Natural killer cell (primary cell): ENCODE measurements at regions not wholly inside any gene's neighbourhood (a gene's known extent, or its start where the extent isn't known, plus 50 kb on each side); places are given as distances from the start of the nearest gene placed in this dataset.

Source experiments
- ATAC-seq, 3 donors: fragments of 150-1000 bp in 2 of 3; fragments of 200-7000 bp in 1 of 3; cut with Tn5 transposase; 1 replicate in 1 of 3; 2 replicates in 2 of 3; pipeline ENCODE4 v1.10.0; 2021; ENCODE audit warnings: mild to moderate bottlenecking in 2 of 3, moderate library complexity in 2 of 3
- DNase-seq, 2 donors: peaks; one replicate each; pipeline versions ENCODE4 v3.0.0 to v3.0.0-alpha.2; 2013 to 2021; ENCODE audit warnings: mixed read lengths in 1 of 2
- H3K27ac ChIP-seq: one replicate; pipeline ENCODE4 v1.5.1; 2013; ENCODE audit warnings: mild to moderate bottlenecking, low read length
- H3K27me3 ChIP-seq: one replicate; pipeline ENCODE4 v1.6.1; 2013; ENCODE audit warnings: low read length; ENCODE audit not compliant: control insufficient read depth, insufficient read depth
- H3K36me3 ChIP-seq: one replicate; pipeline ENCODE4 v1.6.1; 2013; ENCODE audit warnings: low read length; ENCODE audit not compliant: control insufficient read depth, insufficient read depth
- H3K4me1 ChIP-seq: one replicate; pipeline ENCODE4 v1.6.1; 2013; ENCODE audit warnings: low read length; ENCODE audit not compliant: control insufficient read depth, insufficient read depth
- H3K4me3 ChIP-seq: one replicate; pipeline ENCODE4 v1.5.1; 2013; ENCODE audit warnings: low read length
- H3K9me3 ChIP-seq: one replicate; pipeline ENCODE4 v1.6.1; 2013; ENCODE audit warnings: low read length; ENCODE audit not compliant: control insufficient read depth, insufficient read depth
- H3K27ac Mint-ChIP-seq, 2 donors: one replicate each; pipeline ENCODE4 v1.8.0; 2022; ENCODE audit warnings: mild to moderate bottlenecking in 2 of 2, mixed read lengths in 2 of 2, moderate library complexity in 1 of 2
- H3K27me3 Mint-ChIP-seq, 2 donors: one replicate each; pipeline ENCODE4 v1.8.0; 2022; ENCODE audit warnings: low read depth in 2 of 2, mixed read lengths in 2 of 2
- H3K36me3 Mint-ChIP-seq: one replicate; pipeline ENCODE4 v1.8.0; 2022; ENCODE audit warnings: mixed read lengths
- H3K4me1 Mint-ChIP-seq, 2 donors: one replicate each; pipeline ENCODE4 v1.8.0; 2022; ENCODE audit warnings: mixed read lengths in 2 of 2
- H3K4me3 Mint-ChIP-seq: one replicate; pipeline ENCODE4 v1.8.0; 2022; ENCODE audit warnings: mild to moderate bottlenecking, moderate library complexity, mixed read lengths
- H3K9me3 Mint-ChIP-seq, 2 donors: one replicate each; pipeline ENCODE4 v1.8.0; 2022; ENCODE audit warnings: mixed read lengths in 2 of 2
- WGBS: methylation state at CpG from one replicate; pipeline ENCODE4 v1.1.7; 2013; ENCODE audit warnings: missing lambda C conversion rate; ENCODE audit not compliant: insufficient coverage; 5-methylcytosine and 5-hydroxymethylcytosine counted together
- intact Hi-C: fragments of 100-400 bp; cut with micrococcal nuclease; formaldehyde crosslinking; loops from one replicate; pipeline ENCODE4 v1.14.2; 2022
- TF ChIP-seq, protein P1 (sequence below): fragments of 200-600 bp; IDR thresholded peaks from one replicate; pipeline ENCODE4 v1.8.0; 2022; ENCODE audit warnings: antibody characterized with exemption

- Mint-ChIP-seq H3K36me3 (no peaks in the 10 kb centered on the region), H3K27ac (no peak overlapping the region), H3K27me3 (peaks cover 0 to 10% of the 10 kb centered on the region in 2 donors), H3K4me3 (peak overlapping the region; percentile 82), H3K4me1 (peaks cover 34 to 40% of the 10 kb centered on the region in 2 donors), H3K9me3 (no peaks in the 10 kb centered on the region)
- intact Hi-C loops, result no loop called here
- ATAC-seq (no peak), DNase-seq (no peak)
- no peaks in the 10 kb centered on the region for H3K36me3 ChIP-seq
- H3K4me1 ChIP-seq, result peaks cover 58% of the 10 kb centered on the region
- TF ChIP-seq, protein P1, sequence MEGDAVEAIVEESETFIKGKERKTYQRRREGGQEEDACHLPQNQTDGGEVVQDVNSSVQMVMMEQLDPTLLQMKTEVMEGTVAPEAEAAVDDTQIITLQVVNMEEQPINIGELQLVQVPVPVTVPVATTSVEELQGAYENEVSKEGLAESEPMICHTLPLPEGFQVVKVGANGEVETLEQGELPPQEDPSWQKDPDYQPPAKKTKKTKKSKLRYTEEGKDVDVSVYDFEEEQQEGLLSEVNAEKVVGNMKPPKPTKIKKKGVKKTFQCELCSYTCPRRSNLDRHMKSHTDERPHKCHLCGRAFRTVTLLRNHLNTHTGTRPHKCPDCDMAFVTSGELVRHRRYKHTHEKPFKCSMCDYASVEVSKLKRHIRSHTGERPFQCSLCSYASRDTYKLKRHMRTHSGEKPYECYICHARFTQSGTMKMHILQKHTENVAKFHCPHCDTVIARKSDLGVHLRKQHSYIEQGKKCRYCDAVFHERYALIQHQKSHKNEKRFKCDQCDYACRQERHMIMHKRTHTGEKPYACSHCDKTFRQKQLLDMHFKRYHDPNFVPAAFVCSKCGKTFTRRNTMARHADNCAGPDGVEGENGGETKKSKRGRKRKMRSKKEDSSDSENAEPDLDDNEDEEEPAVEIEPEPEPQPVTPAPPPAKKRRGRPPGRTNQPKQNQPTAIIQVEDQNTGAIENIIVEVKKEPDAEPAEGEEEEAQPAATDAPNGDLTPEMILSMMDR, result no peak
- no peak overlapping the region for H3K27ac ChIP-seq
- WGBS, result 87% methylated on average over 8 of the region's 8 CpGs
- peaks cover 6% of the 10 kb centered on the region for H3K9me3 ChIP-seq
- H3K4me3 ChIP-seq, result no peak overlapping the region
- no peaks in the 10 kb centered on the region for H3K27me3 ChIP-seq
These were observed 681.5 kb downstream of the MATN1 start for GRCh38 chr1:30041741-30042437.

- ATAC-seq (no peak), DNase-seq (no peak)
- H3K9me3 ChIP-seq, result peaks cover 6% of the 10 kb centered on the region
- Mint-ChIP-seq H3K27me3 (peaks cover 0 to 10% of the 10 kb centered on the region in 2 donors), H3K4me1 (peaks cover 34 to 40% of the 10 kb centered on the region in 2 donors), H3K4me3 (no peak overlapping the region), H3K27ac (no peak overlapping the region), H3K36me3 (no peaks in the 10 kb centered on the region), H3K9me3 (no peaks in the 10 kb centered on the region)
- H3K4me3 ChIP-seq, result no peak overlapping the region
- H3K36me3 ChIP-seq, result no peaks in the 10 kb centered on the region
- intact Hi-C loops, result no loop called here
- H3K27ac ChIP-seq, result no peak overlapping the region
- WGBS, result 89% methylated on average over 8 of the region's 8 CpGs
- no peaks in the 10 kb centered on the region for H3K27me3 ChIP-seq
- TF ChIP-seq, protein P1, result no peak
- H3K4me1 ChIP-seq, result peaks cover 49% of the 10 kb centered on the region
These were observed 683.0 kb downstream of the MATN1 start for GRCh38 chr1:30040081-30041019.

DNA sequence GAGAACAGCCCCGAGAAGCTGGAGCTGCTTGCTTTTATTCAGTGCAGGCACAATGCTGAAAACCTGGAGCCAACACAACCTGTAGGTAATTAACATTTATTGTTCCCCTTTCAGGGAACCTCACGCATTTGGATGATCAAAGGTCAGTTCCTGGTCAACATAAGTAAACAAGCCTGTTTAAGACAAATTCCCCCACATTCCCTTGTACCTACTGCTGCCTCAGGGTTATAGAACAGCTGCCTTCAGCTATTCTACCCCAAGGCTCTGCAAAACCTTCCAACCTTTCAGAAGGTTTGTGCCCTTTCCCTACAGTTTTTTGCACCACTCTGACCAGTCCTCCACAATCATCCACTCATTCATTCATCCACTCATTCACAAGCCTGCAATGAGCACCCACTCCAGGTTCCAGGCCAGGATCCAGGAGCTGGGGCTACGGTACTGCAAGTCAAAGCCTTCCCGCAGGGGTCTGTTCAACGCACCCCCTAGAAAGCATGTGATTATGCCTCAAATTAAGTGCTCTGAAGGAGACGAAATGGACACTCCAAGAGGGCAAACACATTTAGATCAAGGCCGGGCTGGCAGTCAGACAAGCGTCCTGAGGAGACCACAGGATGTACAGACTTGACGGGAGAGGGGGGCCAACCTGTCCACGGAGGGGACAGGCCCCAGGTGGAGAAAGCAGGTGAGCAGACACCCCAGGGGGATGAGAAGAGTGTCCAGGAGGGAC is 683.9 kb downstream of the MATN1 start:
- Mint-ChIP-seq H3K27ac (no peak overlapping the region), H3K9me3 (no peaks in the 10 kb centered on the region), H3K4me3 (no peak overlapping the region), H3K27me3 (peaks cover 0 to 12% of the 10 kb centered on the region in 2 donors), H3K4me1 (peaks cover 27 to 33% of the 10 kb centered on the region in 2 donors), H3K36me3 (no peaks in the 10 kb centered on the region)
- intact Hi-C loops, result no loop called here
- TF ChIP-seq, protein P1, result no peak
- WGBS, result 84% methylated on average over 10 of the region's 10 CpGs
- H3K9me3 ChIP-seq, result peaks cover 6% of the 10 kb centered on the region
- ATAC-seq (no peak), DNase-seq (no peak)
- H3K36me3 ChIP-seq, result no peaks in the 10 kb centered on the region
- H3K4me3 ChIP-seq, result no peak overlapping the region
- no peaks in the 10 kb centered on the region for H3K27me3 ChIP-seq
- no peak overlapping the region for H3K27ac ChIP-seq
- H3K4me1 ChIP-seq, result peaks cover 41% of the 10 kb centered on the region
